HepG2 (cell line): ENCODE measurements at regions not wholly inside any gene's neighbourhood (a gene's known extent, or its start where the extent isn't known, plus 50 kb on each side); places are given as distances from the start of the nearest gene placed in this dataset.

ENCODE experiments used
- ATAC-seq: fragments of 200-7000 bp; cut with Tn5 transposase; 3 replicates; pipeline ENCODE4 v1.9.1; 2020; ENCODE audit warnings: mild to moderate bottlenecking, moderate library complexity
- BruUV-seq: library from RNA; stranded (reverse); fragments of 400-500 nt; replicated peaks from 2 replicates; lab custom pipeline; 2021; lab: Mats Ljungman, UMichigan
- CTCF ChIA-PET: fragments of 300-600 bp; formaldehyde crosslinking; extraction: SDS; loops from one replicate; lab custom pipeline; 2021; ENCODE audit warnings: low total read pairs, inconsistent platforms, low intra/inter-chr PET ratio; lab: Yijun Ruan, JAX
- POLR2A ChIA-PET: fragments of 350-600 bp; sonication (Branson Sonifier 250); formaldehyde crosslinking; loops from one replicate; lab custom pipeline; 2020; ENCODE audit warnings: antibody characterized with exemption, inconsistent platforms; lab: Yijun Ruan, JAX
- DNase-seq: peaks from one replicate; pipeline ENCODE4 v3.0.0-alpha.2; 2015; ENCODE audit warnings: low spot score
- FAIRE-seq: peaks from 3 replicates; lab custom pipeline; 2011; peaks lifted over from hg19 to GRCh38; lab: Jason Lieb, UNC
- H2AFZ ChIP-seq: one replicate; pipeline ENCODE4 v1.6.1; 2011; ENCODE audit warnings: low read length, inconsistent platforms
- H3K27ac ChIP-seq: fragments of 300-600 bp; 3 replicates; pipeline ENCODE4 v1.8.0; 2011; ENCODE audit warnings: mixed run types, mild to moderate bottlenecking, mixed read lengths, low read length, inconsistent platforms; ENCODE audit not compliant: insufficient read depth; ENCODE audit errors: extremely low read length
- H3K27me3 ChIP-seq, 2 experiments: fragments of 200-600 bp in 1 of 2; 2 replicates in 1 of 2; 3 replicates in 1 of 2; pipeline versions ENCODE4 v1.6.0 to v1.8.0; 2011; ENCODE audit warnings: low read length in 2 of 2, mild to moderate bottlenecking in 2 of 2, moderate library complexity in 2 of 2, inconsistent platforms in 1 of 2; ENCODE audit not compliant: insufficient read depth in 2 of 2, control insufficient read depth in 1 of 2
- H3K36me3 ChIP-seq, 2 experiments: fragments of 200-600 bp in 1 of 2; replicated peaks in 1 of 2; 2 replicates in 1 of 2; 3 replicates in 1 of 2; pipeline versions ENCODE4 v1.5.1 to v1.8.0; 2011; ENCODE audit warnings: low read length in 2 of 2, inconsistent platforms in 1 of 2; ENCODE audit not compliant: insufficient read depth in 2 of 2, control insufficient read depth in 1 of 2
- H3K4me1 ChIP-seq: 2 replicates; pipeline ENCODE4 v1.5.1; 2012; ENCODE audit warnings: low read length, inconsistent platforms; ENCODE audit not compliant: insufficient read depth
- H3K4me2 ChIP-seq: 2 replicates; pipeline ENCODE4 v1.6.0; 2011; ENCODE audit warnings: low read depth, low read length, inconsistent platforms
- H3K4me3 ChIP-seq, 3 experiments: fragments of 200-600 bp in 1 of 3; sonication (generic), shearing (Covaris generic) in 1 of 3; replicated peaks in 1 of 3; 2 replicates each; pipeline ENCODE4 v1.5.1; 2011 to 2016; ENCODE audit warnings: low read length in 3 of 3, inconsistent platforms in 2 of 3, low read depth in 2 of 3, mild to moderate bottlenecking in 2 of 3, control low read depth in 1 of 3, mixed read lengths in 1 of 3; ENCODE audit not compliant: insufficient read depth in 1 of 3
- H3K79me2 ChIP-seq: one replicate; pipeline ENCODE4 v1.6.1; 2011; ENCODE audit warnings: low read length, inconsistent platforms; ENCODE audit not compliant: insufficient read depth
- H3K9ac ChIP-seq: 2 replicates; pipeline ENCODE4 v1.6.0; 2011; ENCODE audit warnings: mild to moderate bottlenecking, low read depth, low read length, inconsistent platforms; ENCODE audit not compliant: insufficient read depth
- H3K9me3 ChIP-seq: 2 replicates; pipeline ENCODE4 v1.5.1; 2012; ENCODE audit warnings: mild to moderate bottlenecking, low read length
- H4K20me1 ChIP-seq: 2 replicates; pipeline ENCODE4 v1.6.0; 2011; ENCODE audit warnings: inconsistent platforms, mild to moderate bottlenecking, low read length, moderate library complexity; ENCODE audit not compliant: insufficient read depth
- ARID2 ChIP-seq: sonication (generic); formaldehyde crosslinking; IDR thresholded peaks from 2 replicates; pipeline ENCODE4 v1.8.1; 2022; ENCODE audit warnings: mild to moderate bottlenecking, missing genetic modification reagents, borderline replicate concordance
- BCL6 ChIP-seq: IDR thresholded peaks from 2 replicates; pipeline ENCODE4 v1.6.1; 2016; ENCODE audit warnings: missing genetic modification reagents, missing compliant biosample characterization
- BRD4 ChIP-seq: sonication (generic); formaldehyde crosslinking; IDR thresholded peaks from 2 replicates; pipeline ENCODE4 v1.4.0; 2020; ENCODE audit warnings: missing genetic modification reagents
- FOXP1 ChIP-seq, 2 experiments: fragments of 450-650 bp in 1 of 2; IDR thresholded peaks; 2 replicates each; pipeline ENCODE4 v1.6.1; 2017 to 2018; ENCODE audit warnings: antibody characterized with exemption in 1 of 2
- NFE2 ChIP-seq: sonication (generic); formaldehyde crosslinking; IDR thresholded peaks from 2 replicates; pipeline ENCODE4 v1.4.0; 2020; ENCODE audit warnings: missing genetic modification reagents
- PHF5A ChIP-seq: IDR thresholded peaks from one replicate; pipeline ENCODE4 v1.6.1; 2018; ENCODE audit warnings: low read depth, missing genetic modification reagents; ENCODE audit not compliant: unreplicated experiment
- PITX1 ChIP-seq: sonication (generic); formaldehyde crosslinking; IDR thresholded peaks from 2 replicates; pipeline ENCODE4 v1.5.1; 2020; ENCODE audit warnings: mild to moderate bottlenecking, missing genetic modification reagents
- RAD21 ChIP-seq: fragments of 450-650 bp; formaldehyde crosslinking; IDR thresholded peaks from 2 replicates; pipeline ENCODE4 v1.5.0; 2020; ENCODE audit warnings: mild to moderate bottlenecking
- ZBTB42 ChIP-seq: sonication (generic); formaldehyde crosslinking; IDR thresholded peaks from 2 replicates; pipeline ENCODE4 v1.5.0; 2020; ENCODE audit warnings: mild to moderate bottlenecking, missing genetic modification reagents
- ZNF350 ChIP-seq: sonication (generic); formaldehyde crosslinking; IDR thresholded peaks from 2 replicates; pipeline ENCODE4 v1.4.0; 2020; ENCODE audit warnings: mild to moderate bottlenecking, low read depth, missing genetic modification reagents, borderline replicate concordance
- ZNF746 ChIP-seq: sonication (generic); formaldehyde crosslinking; IDR thresholded peaks from 2 replicates; pipeline ENCODE4 v1.8.0; 2022; ENCODE audit warnings: mild to moderate bottlenecking, missing genetic modification reagents
- ZNF841 ChIP-seq: sonication (generic); formaldehyde crosslinking; IDR thresholded peaks from 2 replicates; pipeline ENCODE4 v1.8.1; 2023; ENCODE audit warnings: missing genetic modification reagents, borderline replicate concordance
- ZSCAN25 ChIP-seq: sonication (generic); formaldehyde crosslinking; IDR thresholded peaks from 2 replicates; pipeline ENCODE4 v1.8.0; 2022; ENCODE audit warnings: mild to moderate bottlenecking, missing genetic modification reagents
- WGBS: methylation state at CpG from one replicate; pipeline ENCODE4 v1.1.6; 2017; ENCODE audit warnings: low lambda C conversion rate; 5-methylcytosine and 5-hydroxymethylcytosine counted together
- in situ Hi-C: cut with HindIII; loops from 2 replicates; pipeline ENCODE4 v1.10.0; 2017; ENCODE audit warnings: low pct_unique_long_range_greater_than_20kb; ENCODE audit not compliant: extremely low pct_ligation_motif_present
- intact Hi-C: fragments of 100-400 bp; cut with micrococcal nuclease; formaldehyde crosslinking; loops from one replicate; pipeline ENCODE4 v1.10.0; 2022; ENCODE audit not compliant: unreplicated experiment
- TF ChIP-seq, protein P1 (sequence below): sonication (generic); formaldehyde crosslinking; IDR thresholded peaks from 2 replicates; pipeline ENCODE4 v1.5.1; 2020; ENCODE audit warnings: mild to moderate bottlenecking, missing genetic modification reagents, moderate library complexity
- TF ChIP-seq, protein P2 (sequence below): sonication (generic); formaldehyde crosslinking; conservative IDR thresholded peaks from 2 replicates; pipeline ENCODE4 v1.8.0; 2022; ENCODE audit warnings: low read depth, missing genetic modification reagents

DNA sequence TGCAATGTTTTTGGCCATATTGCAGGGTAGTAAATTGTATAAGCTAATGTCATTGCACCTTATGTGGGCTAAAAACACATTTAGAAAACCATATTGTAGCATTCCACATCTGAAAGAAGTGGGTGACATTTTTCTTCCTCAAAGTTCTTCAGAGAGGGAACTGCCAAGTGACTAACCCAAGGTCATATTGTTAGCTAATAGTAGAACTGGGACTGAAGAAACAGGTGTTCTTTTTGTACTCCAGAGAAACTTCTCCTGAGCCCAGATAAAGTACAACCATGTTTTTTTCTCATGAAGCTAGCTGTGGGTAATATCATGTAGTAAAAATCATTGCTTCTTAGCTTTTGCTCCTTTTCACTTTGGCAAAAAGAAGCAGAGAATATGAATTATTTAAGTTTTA lies 333.0 kb downstream of the NSUN3 start:
- in situ Hi-C loops (no loop called here), intact Hi-C loops (no loop called here)
- Histone ChIP-seq H3K27ac (no peak overlapping the region), H3K4me1 (no peaks in the 10 kb centered on the region), H3K27me3 (no peaks in the 10 kb centered on the region), H3K9me3 (no peaks in the 10 kb centered on the region), H4K20me1 (no peaks in the 10 kb centered on the region), H3K4me2 (no peak overlapping the region), H2AFZ (no peak overlapping the region), H3K79me2 (no peaks in the 10 kb centered on the region), H3K9ac (no peak overlapping the region), H3K4me3 (no peak overlapping the region), H3K36me3 (no peaks in the 10 kb centered on the region)
- BruUV-seq = no TSS peak
- ATAC-seq (no peak), FAIRE-seq (no peak), DNase-seq (no peak)
- TF ChIP-seq PHF5A = no peak
- no peak for TF ChIP-seq BRD4 (CRISPR knock-in tag)
- CTCF ChIA-PET = no interaction called here
- POLR2A ChIA-PET = no interaction called here

DNA sequence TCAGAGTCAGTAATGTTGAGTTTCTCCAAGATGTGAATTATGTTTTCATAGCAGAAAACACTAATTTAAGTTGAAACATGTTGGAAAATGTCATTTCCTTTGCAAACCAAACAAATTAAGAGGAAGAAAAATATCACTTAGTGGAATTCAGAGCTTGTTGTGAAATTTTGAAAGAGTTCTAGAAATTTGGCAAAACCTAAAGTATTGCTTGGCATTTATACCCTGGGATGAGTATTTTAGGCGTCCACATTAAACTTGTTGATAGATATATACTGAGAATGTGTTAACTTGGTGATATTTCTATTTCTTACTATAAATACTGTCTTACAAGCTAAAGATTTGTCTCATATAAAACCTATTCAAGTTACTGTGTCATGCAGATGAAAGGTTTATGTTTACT lies 335.2 kb downstream of the NSUN3 start:
- CTCF ChIA-PET = no interaction called here
- Histone ChIP-seq H2AFZ (no peak overlapping the region), H3K4me2 (no peak overlapping the region), H3K4me1 (no peaks in the 10 kb centered on the region), H3K27ac (no peak overlapping the region), H3K4me3 (no peak overlapping the region), H3K27me3 (no peaks in the 10 kb centered on the region), H3K9ac (no peak overlapping the region), H3K9me3 (no peaks in the 10 kb centered on the region), H3K36me3 (no peaks in the 10 kb centered on the region), H4K20me1 (no peaks in the 10 kb centered on the region), H3K79me2 (no peaks in the 10 kb centered on the region)
- BruUV-seq = no TSS peak
- WGBS = 4% methylated on average over 1 of the region's 1 CpG
- DNase-seq (no peak), FAIRE-seq (no peak), ATAC-seq (no peak)
- in situ Hi-C loops = no loop called here
- intact Hi-C loops = no loop called here
- POLR2A ChIA-PET = no interaction called here
- TF ChIP-seq NFE2 (CRISPR knock-in tag) (no peak), BCL6 (CRISPR knock-in tag) (no peak), FOXP1 (IDR thresholded peaks at IDR 0.05) (no peak), FOXP1 (CRISPR knock-in tag; IDR thresholded peaks at IDR 0.05) (no peak), ZNF746 (CRISPR knock-in tag) (no peak), ZBTB42 (CRISPR knock-in tag) (no peak), ZSCAN25 (CRISPR knock-in tag) (no peak), RAD21 (CRISPR knock-in tag) (no peak), ZNF841 (CRISPR knock-in tag) (no peak), PITX1 (CRISPR knock-in tag) (no peak), ZNF350 (no peak), ARID2 (CRISPR knock-in tag) (no peak)
- TF ChIP-seq, protein P1, sequence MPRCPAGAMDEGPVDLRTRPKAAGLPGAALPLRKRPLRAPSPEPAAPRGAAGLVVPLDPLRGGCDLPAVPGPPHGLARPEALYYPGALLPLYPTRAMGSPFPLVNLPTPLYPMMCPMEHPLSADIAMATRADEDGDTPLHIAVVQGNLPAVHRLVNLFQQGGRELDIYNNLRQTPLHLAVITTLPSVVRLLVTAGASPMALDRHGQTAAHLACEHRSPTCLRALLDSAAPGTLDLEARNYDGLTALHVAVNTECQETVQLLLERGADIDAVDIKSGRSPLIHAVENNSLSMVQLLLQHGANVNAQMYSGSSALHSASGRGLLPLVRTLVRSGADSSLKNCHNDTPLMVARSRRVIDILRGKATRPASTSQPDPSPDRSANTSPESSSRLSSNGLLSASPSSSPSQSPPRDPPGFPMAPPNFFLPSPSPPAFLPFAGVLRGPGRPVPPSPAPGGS (CRISPR knock-in tag) = no peak
- TF ChIP-seq, protein P2, sequence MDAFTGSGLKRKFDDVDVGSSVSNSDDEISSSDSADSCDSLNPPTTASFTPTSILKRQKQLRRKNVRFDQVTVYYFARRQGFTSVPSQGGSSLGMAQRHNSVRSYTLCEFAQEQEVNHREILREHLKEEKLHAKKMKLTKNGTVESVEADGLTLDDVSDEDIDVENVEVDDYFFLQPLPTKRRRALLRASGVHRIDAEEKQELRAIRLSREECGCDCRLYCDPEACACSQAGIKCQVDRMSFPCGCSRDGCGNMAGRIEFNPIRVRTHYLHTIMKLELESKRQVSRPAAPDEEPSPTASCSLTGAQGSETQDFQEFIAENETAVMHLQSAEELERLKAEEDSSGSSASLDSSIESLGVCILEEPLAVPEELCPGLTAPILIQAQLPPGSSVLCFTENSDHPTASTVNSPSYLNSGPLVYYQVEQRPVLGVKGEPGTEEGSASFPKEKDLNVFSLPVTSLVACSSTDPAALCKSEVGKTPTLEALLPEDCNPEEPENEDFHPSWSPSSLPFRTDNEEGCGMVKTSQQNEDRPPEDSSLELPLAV (CRISPR knock-in tag) = no peak
